ENCODE measurements at regions not wholly inside any gene's neighbourhood (a gene's known extent, or its start where the extent isn't known, plus 50 kb on each side); places are given as distances from the start of the nearest gene placed in this dataset.

DNA sequence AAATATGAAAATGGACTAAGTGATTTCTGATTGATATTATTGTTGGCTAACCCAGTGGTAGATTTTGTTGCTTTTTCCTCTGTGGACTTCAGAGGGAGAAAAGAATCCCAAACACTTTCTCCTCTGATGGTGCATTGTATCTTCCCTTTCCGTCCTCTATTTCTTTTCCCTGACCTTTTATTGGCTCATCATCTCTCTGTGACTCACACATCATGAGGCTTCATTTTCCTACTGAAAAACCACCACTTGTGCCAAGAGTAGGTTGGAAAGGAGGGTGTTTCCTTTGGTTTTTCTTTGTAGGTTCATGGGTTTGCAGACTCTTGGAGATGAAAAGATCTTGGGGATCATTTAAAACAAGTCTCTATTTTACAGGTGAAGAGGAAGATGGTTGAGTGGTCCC is 311.7 kb upstream of the JAG1 start:
- Histone ChIP-seq H3K36me3 (no peaks in the 10 kb centered on the region), H3K4me1 (no peaks in the 10 kb centered on the region), H3K4me3 (ENCODE audit: low read depth, low read length) (no peak overlapping the region), H3K9me3 (no peaks in the 10 kb centered on the region), H3K27me3 (no peaks in the 10 kb centered on the region)
- DNase-seq, result no peak
- TF ChIP-seq, protein P1, sequence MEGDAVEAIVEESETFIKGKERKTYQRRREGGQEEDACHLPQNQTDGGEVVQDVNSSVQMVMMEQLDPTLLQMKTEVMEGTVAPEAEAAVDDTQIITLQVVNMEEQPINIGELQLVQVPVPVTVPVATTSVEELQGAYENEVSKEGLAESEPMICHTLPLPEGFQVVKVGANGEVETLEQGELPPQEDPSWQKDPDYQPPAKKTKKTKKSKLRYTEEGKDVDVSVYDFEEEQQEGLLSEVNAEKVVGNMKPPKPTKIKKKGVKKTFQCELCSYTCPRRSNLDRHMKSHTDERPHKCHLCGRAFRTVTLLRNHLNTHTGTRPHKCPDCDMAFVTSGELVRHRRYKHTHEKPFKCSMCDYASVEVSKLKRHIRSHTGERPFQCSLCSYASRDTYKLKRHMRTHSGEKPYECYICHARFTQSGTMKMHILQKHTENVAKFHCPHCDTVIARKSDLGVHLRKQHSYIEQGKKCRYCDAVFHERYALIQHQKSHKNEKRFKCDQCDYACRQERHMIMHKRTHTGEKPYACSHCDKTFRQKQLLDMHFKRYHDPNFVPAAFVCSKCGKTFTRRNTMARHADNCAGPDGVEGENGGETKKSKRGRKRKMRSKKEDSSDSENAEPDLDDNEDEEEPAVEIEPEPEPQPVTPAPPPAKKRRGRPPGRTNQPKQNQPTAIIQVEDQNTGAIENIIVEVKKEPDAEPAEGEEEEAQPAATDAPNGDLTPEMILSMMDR (IDR thresholded peaks at IDR 0.05; ENCODE audit: low read depth, low read length), result no peak

DNA sequence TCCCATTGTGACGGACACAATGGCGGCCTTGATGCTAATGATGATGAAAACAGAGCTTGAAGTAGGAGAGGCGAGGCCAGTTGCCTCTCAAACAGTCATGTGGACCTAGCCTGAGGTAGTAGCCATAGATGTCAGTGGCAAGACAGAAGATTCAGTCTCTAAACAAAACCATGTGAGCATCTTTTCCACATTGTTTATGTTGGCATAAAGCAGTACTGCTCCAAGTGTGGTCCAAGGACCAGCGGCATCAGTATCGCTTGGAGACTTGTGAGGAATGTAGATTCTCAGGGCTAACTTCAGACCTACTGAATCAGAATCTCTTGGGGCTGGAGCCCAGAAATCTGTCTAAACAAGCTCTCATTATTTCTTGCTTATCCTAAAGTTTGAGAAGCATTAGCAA is 312.8 kb upstream of the JAG1 start:
- no peaks in the 10 kb centered on the region for H3K9me3 ChIP-seq
- DNase-seq, result no peak
- no peaks in the 10 kb centered on the region for H3K27me3 ChIP-seq
- H3K4me3 ChIP-seq (ENCODE audit: low read depth, low read length), result no peak overlapping the region
- H3K4me1 ChIP-seq, result no peaks in the 10 kb centered on the region
- H3K36me3 ChIP-seq, result no peaks in the 10 kb centered on the region
- TF ChIP-seq, protein P1 (IDR thresholded peaks at IDR 0.05; ENCODE audit: low read depth, low read length), result no peak

DNA sequence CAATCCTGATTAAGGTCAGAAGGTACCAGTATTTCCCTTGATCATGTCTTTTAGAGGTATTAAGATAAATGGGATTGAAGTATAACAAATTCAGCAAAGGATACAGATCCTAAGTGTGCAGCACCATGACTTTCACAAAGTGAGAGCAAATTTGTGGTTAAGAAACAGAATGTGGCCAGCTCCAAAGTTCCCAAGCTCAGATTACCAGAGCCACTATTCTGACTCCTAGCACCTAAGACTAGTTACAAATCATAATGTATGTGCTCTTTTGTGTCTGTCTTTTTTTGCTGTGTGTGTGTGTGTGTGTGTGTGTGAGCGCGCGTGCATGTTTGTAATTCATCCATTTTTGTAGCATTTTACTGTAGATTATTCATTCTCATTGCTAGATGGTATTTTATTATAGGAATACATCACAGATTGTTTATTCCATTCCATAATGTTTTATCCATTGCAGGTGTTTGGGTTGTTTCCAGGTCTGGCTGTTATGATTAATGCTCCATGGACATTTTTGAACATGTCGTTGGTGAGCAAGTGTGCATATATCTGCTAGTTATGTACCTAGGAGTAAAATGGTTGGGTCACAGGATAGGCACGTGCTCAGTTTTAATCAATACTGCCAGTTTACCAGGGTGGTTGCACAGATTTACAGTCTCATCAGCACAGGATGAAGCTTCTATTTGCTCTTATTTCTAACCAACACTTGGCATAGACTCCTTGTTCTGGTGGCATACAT is 314.0 kb upstream of the JAG1 start:
- H3K4me1 ChIP-seq, result no peaks in the 10 kb centered on the region
- H3K36me3 ChIP-seq, result no peaks in the 10 kb centered on the region
- H3K9me3 ChIP-seq, result no peaks in the 10 kb centered on the region
- TF ChIP-seq, protein P1 (IDR thresholded peaks at IDR 0.05; ENCODE audit: low read depth, low read length), result no peak
- no peak for DNase-seq
- no peaks in the 10 kb centered on the region for H3K27me3 ChIP-seq
- no peak overlapping the region for H3K4me3 ChIP-seq (ENCODE audit: low read depth, low read length)

DNA sequence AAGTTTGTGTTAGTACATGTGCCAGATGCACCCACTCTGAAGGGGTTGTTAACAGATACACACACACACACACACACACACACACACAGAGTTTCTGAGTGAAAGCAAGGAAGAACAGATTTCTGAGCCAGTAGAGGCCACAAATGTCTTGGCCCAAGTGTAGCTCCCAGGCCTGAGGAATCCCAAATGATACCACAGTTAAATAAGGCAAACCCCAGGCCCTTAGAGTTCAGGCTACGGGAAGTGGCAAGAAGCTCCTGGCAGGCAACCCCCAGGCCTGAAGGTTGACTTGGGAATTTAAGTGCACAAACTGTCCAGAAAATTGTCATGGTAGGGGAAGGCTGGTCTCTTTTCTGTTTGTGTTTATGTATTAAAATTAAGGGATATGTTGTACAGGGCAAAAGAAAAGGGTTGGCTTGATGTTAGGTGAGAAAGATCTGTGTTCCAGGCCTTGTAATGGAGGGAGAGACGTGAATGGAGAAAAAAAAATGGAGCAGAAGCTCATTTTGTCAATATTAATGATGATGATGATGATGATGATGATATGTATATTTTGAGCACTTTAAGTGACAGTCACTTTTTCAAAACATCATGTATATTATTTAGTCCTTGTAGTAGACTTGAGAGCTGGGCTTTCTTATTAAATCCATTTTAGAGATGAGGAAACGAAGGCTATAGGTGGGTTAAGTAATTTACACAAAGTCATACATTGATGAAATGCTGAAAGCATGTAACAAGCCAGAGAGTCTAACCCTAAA is 317.0 kb upstream of the JAG1 start:
- H3K27me3 ChIP-seq, result no peaks in the 10 kb centered on the region
- no peak overlapping the region for H3K4me3 ChIP-seq (ENCODE audit: low read depth, low read length)
- H3K36me3 ChIP-seq, result no peaks in the 10 kb centered on the region
- TF ChIP-seq, protein P1 (IDR thresholded peaks at IDR 0.05; ENCODE audit: low read depth, low read length), result no peak
- H3K4me1 ChIP-seq, result no peaks in the 10 kb centered on the region
- no peaks in the 10 kb centered on the region for H3K9me3 ChIP-seq
- DNase-seq, result no peak

DNA sequence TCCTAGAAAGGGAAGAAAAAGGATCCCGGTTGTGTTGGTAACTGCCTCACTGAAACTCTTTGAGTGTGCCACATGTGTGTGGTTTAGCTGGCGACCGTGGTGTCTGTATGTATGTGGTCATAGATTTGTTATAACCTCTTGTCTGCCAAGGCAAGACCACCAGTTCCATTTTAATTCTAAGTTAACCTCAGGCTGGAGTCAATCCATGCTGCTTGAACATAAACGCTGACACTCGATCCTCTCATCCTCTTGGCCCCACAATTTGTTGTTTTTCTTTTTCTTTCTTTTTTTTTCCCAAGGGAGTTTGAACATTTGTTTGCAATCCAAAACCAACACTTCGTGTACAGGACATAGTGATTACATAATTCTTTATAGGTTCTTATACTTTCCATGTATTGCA is 318.9 kb upstream of the JAG1 start:
- Histone ChIP-seq H3K4me1 (no peaks in the 10 kb centered on the region), H3K9me3 (no peaks in the 10 kb centered on the region), H3K27me3 (no peaks in the 10 kb centered on the region), H3K4me3 (ENCODE audit: low read depth, low read length) (no peak overlapping the region), H3K36me3 (no peaks in the 10 kb centered on the region)
- no peak for DNase-seq
- TF ChIP-seq, protein P1 (IDR thresholded peaks at IDR 0.05; ENCODE audit: low read depth, low read length), result no peak
